MCF 10A (cell line): ENCODE measurements at regions not wholly inside any gene's neighbourhood (a gene's known extent, or its start where the extent isn't known, plus 50 kb on each side); places are given as distances from the start of the nearest gene placed in this dataset.

Experiments
- BruUV-seq: library from RNA; stranded (reverse); fragments of 400-500 nt; replicated peaks from 2 replicates; lab custom pipeline; 2021; lab: Mats Ljungman, UMichigan
- CTCF ChIA-PET: fragments of 300-600 bp; sonication (Branson Sonifier 250); formaldehyde crosslinking; extraction: SDS; loops from one replicate; lab custom pipeline; 2021; ENCODE audit warnings: antibody characterized with exemption, inconsistent platforms; lab: Yijun Ruan, JAX
- POLR2A ChIA-PET: fragments of 300-600, 350-650 bp; sonication (Branson Sonifier 250); formaldehyde crosslinking; extraction: SDS; loops from one replicate; lab custom pipeline; 2020; ENCODE audit warnings: antibody characterized with exemption, inconsistent platforms; lab: Yijun Ruan, JAX
- DNase-seq: peaks from one replicate; pipeline ENCODE4 v3.0.0-alpha.2; 2018; ENCODE audit not compliant: unreplicated experiment
- H3K27ac Mint-ChIP-seq: one replicate; pipeline ENCODE4 v1.8.0; 2022; ENCODE audit warnings: mild to moderate bottlenecking, low read depth, mixed read lengths; ENCODE audit not compliant: unreplicated experiment
- H3K27me3 Mint-ChIP-seq: one replicate; pipeline ENCODE4 v1.8.0; 2022; ENCODE audit warnings: mixed read lengths; ENCODE audit not compliant: insufficient read depth, unreplicated experiment
- H3K36me3 Mint-ChIP-seq: one replicate; pipeline ENCODE4 v1.8.0; 2022; ENCODE audit warnings: mild to moderate bottlenecking, moderate library complexity, mixed read lengths; ENCODE audit not compliant: insufficient read depth, unreplicated experiment
- H3K4me1 Mint-ChIP-seq: one replicate; pipeline ENCODE4 v1.8.0; 2022; ENCODE audit warnings: mixed read lengths; ENCODE audit not compliant: insufficient read depth, unreplicated experiment
- H3K4me3 Mint-ChIP-seq: one replicate; pipeline ENCODE4 v1.8.0; 2022; ENCODE audit warnings: mild to moderate bottlenecking, moderate library complexity, mixed read lengths; ENCODE audit not compliant: unreplicated experiment
- H3K9me3 Mint-ChIP-seq: one replicate; pipeline ENCODE4 v1.8.0; 2022; ENCODE audit warnings: mixed read lengths; ENCODE audit not compliant: unreplicated experiment
- CTCF ChIP-seq: fragments of 200-600 bp; IDR thresholded peaks from one replicate; pipeline ENCODE4 v1.8.0; 2022; ENCODE audit warnings: antibody characterized with exemption, mild to moderate bottlenecking; ENCODE audit not compliant: unreplicated experiment
- intact Hi-C: fragments of 100-400 bp; cut with micrococcal nuclease; formaldehyde crosslinking; loops from 2 replicates; pipeline ENCODE4 v1.14.1; 2022

GRCh38 chr22:22388090-22388489, 120.5 kb downstream of the ZNF280B start:
- H3K36me3 Mint-ChIP-seq: no peaks in the 10 kb centered on the region
- BruUV-seq: no TSS peak
- no peaks in the 10 kb centered on the region for H3K4me1 Mint-ChIP-seq
- DNase-seq: no peak
- H3K27me3 Mint-ChIP-seq: peaks cover 71% of the 10 kb centered on the region
- no peak for TF ChIP-seq CTCF
- no peaks in the 10 kb centered on the region for H3K9me3 Mint-ChIP-seq
- CTCF ChIA-PET: interaction anchor here (0.6 to 0.7 kb wide), 2 partner anchors 16 to 553 kb away, joined by 3 read pairs; no protein-coding TSS in a partner anchor
- POLR2A ChIA-PET: no interaction called here
- intact Hi-C loops: no loop called here
- no peak overlapping the region for H3K4me3 Mint-ChIP-seq
- H3K27ac Mint-ChIP-seq: no peak overlapping the region

DNA sequence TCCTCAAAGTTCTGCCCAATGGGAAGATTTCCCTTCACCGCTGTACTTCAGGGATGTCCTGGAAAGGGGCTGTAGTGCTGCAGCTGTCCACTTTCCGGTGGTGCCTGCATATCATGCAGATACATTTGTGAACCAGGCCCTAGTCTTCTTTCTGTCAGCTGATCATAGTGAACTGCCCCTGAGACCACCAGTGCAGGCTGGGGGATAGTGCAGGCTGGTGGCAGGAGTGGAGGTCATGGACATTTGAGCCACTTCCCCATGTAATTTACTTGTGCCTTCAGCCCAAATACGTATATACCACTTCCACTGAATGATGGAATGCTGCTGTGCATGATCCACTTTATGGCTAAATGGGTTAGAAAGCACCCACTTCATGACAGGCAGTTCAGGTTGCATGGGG, 120.0 kb downstream of the ZNF280B start:
- intact Hi-C loops: no loop called here
- Mint-ChIP-seq H3K4me3 (no peak overlapping the region), H3K36me3 (no peaks in the 10 kb centered on the region), H3K9me3 (no peaks in the 10 kb centered on the region), H3K27ac (no peak overlapping the region), H3K4me1 (no peaks in the 10 kb centered on the region), H3K27me3 (peaks cover 67% of the 10 kb centered on the region)
- BruUV-seq: no TSS peak
- POLR2A ChIA-PET: no interaction called here
- no peak for DNase-seq
- CTCF ChIA-PET: interaction anchor here (0.7 kb wide), 1 partner anchor 16 kb away, joined by 3 read pairs; no protein-coding TSS in a partner anchor
- no peak for TF ChIP-seq CTCF

- CTCF ChIA-PET: interaction anchor here (1.2 kb wide), 1 partner anchor 41 kb away, joined by 4 read pairs; no protein-coding TSS in a partner anchor
- H3K27ac Mint-ChIP-seq: no peak overlapping the region
- no peak for DNase-seq
- no peak overlapping the region for H3K4me3 Mint-ChIP-seq
- H3K9me3 Mint-ChIP-seq: no peaks in the 10 kb centered on the region
- no peaks in the 10 kb centered on the region for H3K36me3 Mint-ChIP-seq
- TF ChIP-seq CTCF: no peak
- POLR2A ChIA-PET: no interaction called here
- H3K4me1 Mint-ChIP-seq: no peaks in the 10 kb centered on the region
- peaks cover 57% of the 10 kb centered on the region for H3K27me3 Mint-ChIP-seq
- intact Hi-C loops: no loop called here
- no TSS peak for BruUV-seq
Observed at GRCh38 chr22:22389467-22389866, 119.1 kb downstream of the ZNF280B start.

GRCh38 chr22:22390989-22391388, 117.6 kb downstream of the ZNF280B start:
- Mint-ChIP-seq H3K36me3 (no peaks in the 10 kb centered on the region), H3K9me3 (no peaks in the 10 kb centered on the region), H3K27ac (no peak overlapping the region), H3K4me1 (no peaks in the 10 kb centered on the region), H3K27me3 (peaks cover 42% of the 10 kb centered on the region), H3K4me3 (no peak overlapping the region)
- intact Hi-C loops: no loop called here
- ChIA-PET CTCF (interaction anchor here (1.2 kb wide), 1 partner anchor 40 kb away, joined by 4 read pairs; no protein-coding TSS in a partner anchor), POLR2A (no interaction called here)
- DNase-seq: no peak
- no peak for TF ChIP-seq CTCF
- no TSS peak for BruUV-seq
